ENCODE measurements at regions not wholly inside any gene's neighbourhood (a gene's known extent, or its start where the extent isn't known, plus 50 kb on each side); places are given as distances from the start of the nearest gene placed in this dataset.

DNA sequence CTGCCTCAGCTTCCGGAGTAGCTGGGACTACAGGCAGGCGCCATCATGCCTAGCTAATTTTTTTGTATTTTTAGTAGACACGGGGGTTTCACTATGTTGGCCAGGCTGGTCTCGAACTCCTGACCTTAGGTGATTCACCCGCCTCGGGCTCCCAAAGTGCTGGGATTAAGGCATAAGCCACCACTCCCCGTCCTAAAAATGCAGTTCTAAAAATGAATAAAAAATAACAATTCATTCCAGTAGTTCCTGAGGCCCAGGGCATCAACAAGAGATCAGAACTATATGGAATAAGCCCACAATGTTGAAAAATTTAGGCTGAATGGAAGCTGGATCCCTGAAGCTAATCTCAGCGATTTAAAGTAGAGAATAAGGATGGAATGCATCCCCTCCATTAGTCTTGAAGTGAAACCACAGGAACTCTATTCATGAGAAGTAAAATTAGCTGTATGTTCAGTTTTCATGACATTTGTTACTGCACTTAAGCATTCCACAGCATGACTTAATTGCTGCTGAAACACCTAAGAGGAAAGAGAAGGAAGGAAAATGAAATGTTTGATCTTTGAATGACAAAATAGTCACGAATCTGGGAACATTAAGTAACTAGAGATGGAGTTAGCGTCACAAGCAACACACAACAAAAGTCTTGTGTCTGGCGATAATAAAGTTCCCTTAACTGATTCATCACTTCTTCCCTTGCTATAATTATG is 80.4 kb upstream of the RIPOR2 start:
- TF ChIP-seq GATA3 (IDR thresholded peaks at IDR 0.05; ENCODE audit: low read depth, low read length): no peak
- no peak for TF ChIP-seq GATA2 (IDR thresholded peaks at IDR 0.05; ENCODE audit: low read depth, low read length)
